IPS DF 6.9 (cell line): ENCODE measurements at regions not wholly inside any gene's neighbourhood (a gene's known extent, or its start where the extent isn't known, plus 50 kb on each side); places are given as distances from the start of the nearest gene placed in this dataset.

Source experiments
- DNase-seq: peaks from one replicate; pipeline ENCODE4 v3.0.0-alpha.2; 2013; ENCODE audit warnings: low read depth, low spot score
- H3K27ac ChIP-seq: one replicate; pipeline ENCODE4 v1.5.1; 2013; ENCODE audit warnings: low read length, control low read depth
- H3K27me3 ChIP-seq: 2 replicates; pipeline ENCODE4 v1.6.1; 2013; ENCODE audit warnings: mild to moderate bottlenecking, low read length; ENCODE audit not compliant: control insufficient read depth, insufficient read depth
- H3K36me3 ChIP-seq: 2 replicates; pipeline ENCODE4 v1.6.1; 2013; ENCODE audit warnings: low read length; ENCODE audit not compliant: control insufficient read depth, insufficient read depth
- H3K4me1 ChIP-seq: 2 replicates; pipeline ENCODE4 v1.6.1; 2013; ENCODE audit warnings: low read length; ENCODE audit not compliant: control insufficient read depth, insufficient read depth
- H3K4me3 ChIP-seq: 2 replicates; pipeline ENCODE4 v1.5.1; 2013; ENCODE audit warnings: mild to moderate bottlenecking, low read length
- H3K9me3 ChIP-seq: 2 replicates; pipeline ENCODE4 v1.6.1; 2013; ENCODE audit warnings: low read length, inconsistent platforms; ENCODE audit not compliant: control insufficient read depth, insufficient read depth
- WGBS: extraction: QIAGEN DNeasy Blood & Tissue Kit; methylation state at CpG from one replicate; pipeline ENCODE4 v1.1.7; 2013; ENCODE audit warnings: mixed read lengths, missing lambda C conversion rate; ENCODE audit not compliant: insufficient read length, insufficient coverage; 5-methylcytosine and 5-hydroxymethylcytosine counted together

- H3K27me3 ChIP-seq: no peaks in the 10 kb centered on the region
- no peak overlapping the region for H3K4me3 ChIP-seq
- H3K27ac ChIP-seq: no peak overlapping the region
- no CpG with 5 or more reads among the region's 14 CpGs for WGBS
- no peaks in the 10 kb centered on the region for H3K4me1 ChIP-seq
- no peaks in the 10 kb centered on the region for H3K9me3 ChIP-seq
- H3K36me3 ChIP-seq: no peaks in the 10 kb centered on the region
- no peak for DNase-seq
Measured at GRCh38 chr20:50378170-50379000, 131.8 kb upstream of the PTPN1 start.

GRCh38 chr20:50379049-50379990 lies 130.9 kb upstream of the PTPN1 start:
- no peak overlapping the region for H3K27ac ChIP-seq
- H3K4me1 ChIP-seq: no peaks in the 10 kb centered on the region
- H3K27me3 ChIP-seq: no peaks in the 10 kb centered on the region
- no peak overlapping the region for H3K4me3 ChIP-seq
- no CpG with 5 or more reads among the region's 38 CpGs for WGBS
- DNase-seq: no peak
- no peaks in the 10 kb centered on the region for H3K9me3 ChIP-seq
- no peaks in the 10 kb centered on the region for H3K36me3 ChIP-seq

GRCh38 chr20:50379991-50380696 lies 130.0 kb upstream of the PTPN1 start:
- H3K4me3 ChIP-seq: no peak overlapping the region
- DNase-seq: no peak
- no peaks in the 10 kb centered on the region for H3K4me1 ChIP-seq
- H3K27me3 ChIP-seq: no peaks in the 10 kb centered on the region
- no peak overlapping the region for H3K27ac ChIP-seq
- no peaks in the 10 kb centered on the region for H3K36me3 ChIP-seq
- no CpG with 5 or more reads among the region's 16 CpGs for WGBS
- no peaks in the 10 kb centered on the region for H3K9me3 ChIP-seq

GRCh38 chr20:50380697-50381040 lies 129.5 kb upstream of the PTPN1 start:
- H3K36me3 ChIP-seq: no peaks in the 10 kb centered on the region
- WGBS: no CpG with 5 or more reads among the region's 5 CpGs
- H3K9me3 ChIP-seq: no peaks in the 10 kb centered on the region
- no peak for DNase-seq
- H3K27ac ChIP-seq: no peak overlapping the region
- no peaks in the 10 kb centered on the region for H3K27me3 ChIP-seq
- no peaks in the 10 kb centered on the region for H3K4me1 ChIP-seq
- H3K4me3 ChIP-seq: no peak overlapping the region

GRCh38 chr20:50381075-50381732 lies 129.0 kb upstream of the PTPN1 start:
- Histone ChIP-seq H3K9me3 (no peaks in the 10 kb centered on the region), H3K27me3 (no peaks in the 10 kb centered on the region), H3K36me3 (no peaks in the 10 kb centered on the region), H3K4me3 (no peak overlapping the region), H3K27ac (no peak overlapping the region), H3K4me1 (no peaks in the 10 kb centered on the region)
- 100% methylated on average over 1 of the region's 7 CpGs for WGBS
- no peak for DNase-seq

GRCh38 chr20:50381771-50382593 lies 128.2 kb upstream of the PTPN1 start:
- H3K36me3 ChIP-seq: no peaks in the 10 kb centered on the region
- H3K27ac ChIP-seq: no peak overlapping the region
- H3K4me1 ChIP-seq: no peaks in the 10 kb centered on the region
- H3K9me3 ChIP-seq: no peaks in the 10 kb centered on the region
- no CpG with 5 or more reads among the region's 13 CpGs for WGBS
- H3K4me3 ChIP-seq: no peak overlapping the region
- DNase-seq: no peak
- H3K27me3 ChIP-seq: no peaks in the 10 kb centered on the region

GRCh38 chr20:50385733-50386640 lies 124.2 kb upstream of the PTPN1 start:
- no peak for DNase-seq
- no peak overlapping the region for H3K4me3 ChIP-seq
- no peaks in the 10 kb centered on the region for H3K27me3 ChIP-seq
- H3K4me1 ChIP-seq: no peaks in the 10 kb centered on the region
- no peaks in the 10 kb centered on the region for H3K36me3 ChIP-seq
- no peaks in the 10 kb centered on the region for H3K9me3 ChIP-seq
- H3K27ac ChIP-seq: no peak overlapping the region
- WGBS: no CpG with 5 or more reads among the region's 22 CpGs

- H3K9me3 ChIP-seq: no peaks in the 10 kb centered on the region
- no peaks in the 10 kb centered on the region for H3K4me1 ChIP-seq
- no peaks in the 10 kb centered on the region for H3K36me3 ChIP-seq
- no CpG with 5 or more reads among the region's 6 CpGs for WGBS
- DNase-seq: no peak
- no peak overlapping the region for H3K4me3 ChIP-seq
- H3K27me3 ChIP-seq: no peaks in the 10 kb centered on the region
- no peak overlapping the region for H3K27ac ChIP-seq
Measured at GRCh38 chr20:50386641-50386960, 123.6 kb upstream of the PTPN1 start.
